ENCODE measurements at regions not wholly inside any gene's neighbourhood (a gene's known extent, or its start where the extent isn't known, plus 50 kb on each side); places are given as distances from the start of the nearest gene placed in this dataset.

DNA sequence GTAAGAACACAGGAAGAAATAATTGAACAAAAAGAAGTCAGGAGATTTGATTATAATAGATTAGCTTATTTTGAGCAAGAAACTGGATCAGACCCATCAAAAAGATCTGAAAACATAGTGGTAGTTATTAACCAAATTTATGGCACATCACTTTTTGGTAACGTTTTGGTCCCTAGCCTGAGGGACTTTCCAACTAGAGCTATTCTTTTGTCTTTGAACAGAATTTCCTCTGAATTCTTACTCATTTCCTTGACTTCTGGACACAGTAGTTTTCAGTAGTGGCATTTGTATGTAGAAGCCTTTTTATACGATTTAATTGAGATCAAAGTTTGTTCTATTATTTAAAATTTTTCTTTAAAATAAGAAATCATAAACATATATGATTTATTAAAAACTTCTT is 96.5 kb upstream of the PDGFD start:
- ATAC-seq (no peak), DNase-seq (no peak)
- intact Hi-C loops (cut with DNase I, micrococcal nuclease): no loop called here
- Histone ChIP-seq H3K9me3 (no peaks in the 10 kb centered on the region), H3K4me1 (ENCODE audit: low read depth) (no peaks in the 10 kb centered on the region), H3K4me3 (no peak overlapping the region), H3K36me3 (ENCODE audit: low read depth) (no peaks in the 10 kb centered on the region)
- TF ChIP-seq CTCF (IDR thresholded peaks at IDR 0.05): no peak

DNA sequence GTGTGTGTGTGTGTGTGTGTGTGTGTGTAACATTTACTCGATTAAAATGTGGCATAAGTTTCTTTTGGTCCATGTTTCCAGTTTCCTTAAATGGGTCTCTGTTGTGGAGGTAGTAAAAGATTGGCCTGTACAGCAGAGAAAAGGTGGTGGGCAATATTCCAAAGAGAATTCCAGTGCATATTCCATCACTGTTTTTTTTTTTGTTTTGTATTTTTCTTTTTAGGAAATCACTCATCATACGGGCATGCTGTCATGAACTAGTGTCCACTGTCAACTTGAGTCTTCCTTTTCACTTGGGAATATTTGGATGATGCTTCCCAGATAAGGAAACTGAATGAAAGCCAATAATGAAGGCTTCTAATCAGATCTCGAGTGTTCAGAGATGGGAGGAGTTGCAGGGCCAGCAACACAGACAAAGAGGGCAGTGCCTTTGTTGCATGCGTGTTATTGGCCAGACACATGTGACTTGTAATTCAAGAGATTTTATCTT is 95.2 kb upstream of the PDGFD start:
- intact Hi-C loops (cut with DNase I, micrococcal nuclease): no loop called here

DNA sequence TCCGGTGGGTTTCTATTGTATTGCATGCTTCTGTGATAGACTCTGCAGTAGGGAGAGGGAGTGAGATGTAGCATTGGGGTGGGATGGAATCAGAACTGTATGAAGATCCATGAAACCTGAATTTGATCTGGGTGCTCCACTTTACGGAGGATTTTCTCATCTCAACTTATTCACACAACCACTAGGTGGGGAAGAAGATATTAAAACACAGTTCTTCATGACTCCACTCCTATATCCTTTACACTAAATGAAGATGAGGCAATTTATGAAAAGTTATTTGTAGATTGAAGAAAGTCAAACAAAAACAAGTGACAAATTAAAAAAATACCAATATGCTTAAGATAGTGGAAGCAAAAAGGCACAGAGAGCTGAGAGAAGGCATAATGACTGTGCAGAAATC is 92.6 kb upstream of the PDGFD start:
- Histone ChIP-seq H3K9me3 (no peaks in the 10 kb centered on the region), H3K4me3 (no peak overlapping the region), H3K36me3 (ENCODE audit: low read depth) (no peaks in the 10 kb centered on the region), H3K4me1 (ENCODE audit: low read depth) (no peaks in the 10 kb centered on the region)
- intact Hi-C loops (cut with DNase I, micrococcal nuclease): no loop called here
- ATAC-seq: no peak
- DNase-seq: no peak
- no peak for TF ChIP-seq CTCF (IDR thresholded peaks at IDR 0.05)

More for the DNA sequence above, 95.2 kb upstream of the PDGFD start:
- no peak for ATAC-seq
- no peak for DNase-seq
- no peak overlapping the region for H3K4me3 ChIP-seq
- no peaks in the 10 kb centered on the region for H3K36me3 ChIP-seq (ENCODE audit: low read depth)
- no peaks in the 10 kb centered on the region for H3K9me3 ChIP-seq
- H3K4me1 ChIP-seq (ENCODE audit: low read depth): no peaks in the 10 kb centered on the region
- TF ChIP-seq CTCF (IDR thresholded peaks at IDR 0.05): no peak

DNA sequence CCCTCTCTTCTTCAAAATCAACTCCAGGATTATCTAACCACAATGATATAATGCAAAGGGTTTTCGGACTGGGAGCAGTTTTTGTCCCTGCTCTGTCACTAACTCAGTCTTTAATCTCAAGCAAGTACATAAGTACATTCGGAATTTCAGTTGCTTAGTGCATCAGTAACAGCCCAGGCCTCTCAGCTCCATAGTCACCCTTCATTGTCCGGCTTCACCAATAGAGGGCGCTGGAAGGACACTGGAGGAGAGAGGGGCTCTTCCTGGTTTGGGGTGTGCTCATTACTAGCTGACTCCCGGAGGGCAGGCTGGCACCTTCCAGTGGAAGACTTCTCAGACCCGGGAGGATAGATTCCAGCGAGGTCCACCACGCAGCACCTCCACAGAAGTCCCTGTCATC is 90.4 kb upstream of the PDGFD start:
- Histone ChIP-seq H3K36me3 (ENCODE audit: low read depth) (no peaks in the 10 kb centered on the region), H3K4me1 (ENCODE audit: low read depth) (no peaks in the 10 kb centered on the region), H3K9me3 (no peaks in the 10 kb centered on the region), H3K4me3 (no peak overlapping the region)
- intact Hi-C loops (cut with DNase I, micrococcal nuclease): no loop called here
- TF ChIP-seq CTCF (IDR thresholded peaks at IDR 0.05): no peak
- peak; percentile 12 to 27 (median 17) for DNase-seq
- peak; percentile 46 for ATAC-seq

GRCh38 chr11:104246590-104246989 is 82.6 kb upstream of the PDGFD start:
- no peak for DNase-seq
- TF ChIP-seq CTCF (IDR thresholded peaks at IDR 0.05): no peak

GRCh38 chr11:104238916-104239315 is 75.0 kb upstream of the PDGFD start:
- Histone ChIP-seq H3K36me3 (ENCODE audit: low read depth) (no peaks in the 10 kb centered on the region), H3K4me3 (no peak overlapping the region), H3K4me1 (ENCODE audit: low read depth) (no peaks in the 10 kb centered on the region), H3K9me3 (no peaks in the 10 kb centered on the region)
- intact Hi-C loops (cut with DNase I, micrococcal nuclease): no loop called here
- ATAC-seq: no peak
- no peak for DNase-seq
- no peak for TF ChIP-seq CTCF (IDR thresholded peaks at IDR 0.05)

More at GRCh38 chr11:104246590-104246989, 82.6 kb upstream of the PDGFD start:
- ATAC-seq: no peak
- H3K4me1 ChIP-seq (ENCODE audit: low read depth): no peaks in the 10 kb centered on the region
- no peaks in the 10 kb centered on the region for H3K9me3 ChIP-seq
- no peak overlapping the region for H3K4me3 ChIP-seq
- intact Hi-C loops (cut with DNase I, micrococcal nuclease): no loop called here
- no peaks in the 10 kb centered on the region for H3K36me3 ChIP-seq (ENCODE audit: low read depth)

Data from mucosa of descending colon (tissue), 3 donors.